HEK293T (cell line): ENCODE measurements at regions not wholly inside any gene's neighbourhood (a gene's known extent, or its start where the extent isn't known, plus 50 kb on each side); places are given as distances from the start of the nearest gene placed in this dataset.
A peak's percentile ranks its signal among the peaks of the same experiment; 100 is the strongest.

Experiments
- CTCF ChIA-PET: fragments of 350-600 bp; formaldehyde crosslinking; extraction: SDS; loops from one replicate; lab custom pipeline; 2021; ENCODE audit warnings: antibody characterized with exemption, inconsistent platforms; lab: Yijun Ruan, JAX
- POLR2A ChIA-PET: fragments of 350-600 bp; formaldehyde crosslinking; extraction: SDS; loops from one replicate; lab custom pipeline; 2020; ENCODE audit warnings: antibody characterized with exemption, inconsistent platforms; lab: Yijun Ruan, JAX
- DNase-seq: peaks from one replicate; pipeline ENCODE4 v3.0.0; 2012; ENCODE audit warnings: mixed read lengths; ENCODE audit errors: extremely low spot score
- ARNT ChIP-seq: fragments of 450-650 bp; IDR thresholded peaks from 2 replicates; pipeline ENCODE4 v1.6.1; 2017; ENCODE audit warnings: mild to moderate bottlenecking
- BHLHE40 ChIP-seq: fragments of 450-650 bp; IDR thresholded peaks from 2 replicates; pipeline ENCODE4 v1.6.1; 2016; ENCODE audit warnings: mild to moderate bottlenecking, moderate library complexity, borderline replicate concordance
- CTBP1 ChIP-seq: fragments of 450-650 bp; IDR thresholded peaks from 2 replicates; pipeline ENCODE4 v1.6.1; 2016; ENCODE audit warnings: borderline replicate concordance
- ELF4 ChIP-seq: fragments of 450-650 bp; IDR thresholded peaks from 2 replicates; pipeline ENCODE4 v1.6.1; 2017; ENCODE audit warnings: antibody characterized with exemption
- FOXA1 ChIP-seq: fragments of 450-650 bp; IDR thresholded peaks from 2 replicates; pipeline ENCODE4 v1.6.1; 2016; ENCODE audit warnings: mild to moderate bottlenecking
- FOXK2 ChIP-seq: fragments of 450-650 bp; IDR thresholded peaks from 2 replicates; pipeline ENCODE4 v1.6.1; 2016; ENCODE audit warnings: mild to moderate bottlenecking
- FOXM1 ChIP-seq: fragments of 450-650 bp; IDR thresholded peaks from 2 replicates; pipeline ENCODE4 v1.6.1; 2017; ENCODE audit warnings: mild to moderate bottlenecking, borderline replicate concordance
- HDGF ChIP-seq: fragments of 450-650 bp; IDR thresholded peaks from 2 replicates; pipeline ENCODE4 v1.6.1; 2017; ENCODE audit warnings: antibody characterized with exemption, borderline replicate concordance
- L3MBTL2 ChIP-seq: fragments of 450-650 bp; conservative IDR thresholded peaks from 2 replicates; pipeline ENCODE4 v1.6.1; 2016; ENCODE audit warnings: mild to moderate bottlenecking
- LEF1 ChIP-seq: fragments of 450-650 bp; IDR thresholded peaks from 2 replicates; pipeline ENCODE4 v1.6.1; 2017; ENCODE audit warnings: mild to moderate bottlenecking, borderline replicate concordance
- NFRKB ChIP-seq: fragments of 450-650 bp; IDR thresholded peaks from 2 replicates; pipeline ENCODE4 v1.6.1; 2016; ENCODE audit warnings: mild to moderate bottlenecking, moderate library complexity
- PKNOX1 ChIP-seq: fragments of 450-650 bp; IDR thresholded peaks from 2 replicates; pipeline ENCODE4 v1.6.1; 2016
- SP1 ChIP-seq: fragments of 450-650 bp; IDR thresholded peaks from 2 replicates; pipeline ENCODE4 v1.6.1; 2017
- SUZ12 ChIP-seq: fragments of 450-650 bp; IDR thresholded peaks from 2 replicates; pipeline ENCODE4 v1.6.1; 2016; ENCODE audit warnings: mild to moderate bottlenecking
- TARDBP ChIP-seq: fragments of 450-650 bp; IDR thresholded peaks from 2 replicates; pipeline ENCODE4 v1.6.1; 2016
- ZNF384 ChIP-seq: fragments of 450-650 bp; IDR thresholded peaks from 2 replicates; pipeline ENCODE4 v1.6.1; 2016

GRCh38 chr7:29619111-29619510 is 55.5 kb downstream of the PRR15 start:
- ChIA-PET POLR2A (no interaction called here), CTCF (interaction anchor here (0.7 kb wide), 1 partner anchor 525 kb away, joined by 3 read pairs; no protein-coding TSS in a partner anchor)
- TF ChIP-seq HDGF (no peak), L3MBTL2 (no peak), FOXA1 (no peak), LEF1 (no peak), SUZ12 (no peak), ELF4 (no peak), ZNF384 (no peak)
- DNase-seq, result no peak

GRCh38 chr7:29619848-29620555 is 56.4 kb downstream of the PRR15 start:
- TF ChIP-seq FOXM1, result no peak
- DNase-seq, result no peak
- POLR2A ChIA-PET, result no interaction called here
- CTCF ChIA-PET, result interaction anchor here (0.7 kb wide), 1 partner anchor 10 kb away, joined by 3 read pairs; no protein-coding TSS in a partner anchor

GRCh38 chr7:29620556-29620930 is 56.9 kb downstream of the PRR15 start:
- POLR2A ChIA-PET, result no interaction called here
- DNase-seq, result no peak
- CTCF ChIA-PET, result interaction anchor here (0.7 kb wide), 1 partner anchor 10 kb away, joined by 3 read pairs; no protein-coding TSS in a partner anchor
- no peak for TF ChIP-seq ARNT
- TF ChIP-seq FOXA1, result no peak
- TF ChIP-seq BHLHE40, result no peak
- no peak for TF ChIP-seq HDGF
- TF ChIP-seq PKNOX1, result no peak

GRCh38 chr7:29622335-29623265 is 59.0 kb downstream of the PRR15 start:
- TF ChIP-seq PKNOX1 (peak; percentile 17; the same call in 1 of the 2 replicates), ARNT (no peak)
- POLR2A ChIA-PET, result no interaction called here
- no peak for DNase-seq
- CTCF ChIA-PET, result interaction anchor here (0.8 kb wide), 1 partner anchor 468 kb away, joined by 4 read pairs; no protein-coding TSS in a partner anchor

- CTCF ChIA-PET, result interaction anchor here (1.2 kb wide), 2 partner anchors 12 to 14 kb away, joined by 3 to 4 read pairs; no protein-coding TSS in a partner anchor
- no peak for TF ChIP-seq TARDBP
- TF ChIP-seq NFRKB, result no peak
- no peak for TF ChIP-seq ARNT
- no peak for TF ChIP-seq CTBP1
- no peak for TF ChIP-seq FOXA1
- TF ChIP-seq ZNF384, result no peak
- no peak for TF ChIP-seq SP1
- TF ChIP-seq HDGF, result no peak
- no peak for TF ChIP-seq PKNOX1
- TF ChIP-seq FOXM1, result no peak
- TF ChIP-seq L3MBTL2, result no peak
- TF ChIP-seq BHLHE40, result no peak
- TF ChIP-seq LEF1, result no peak
- TF ChIP-seq SUZ12, result no peak
- no peak for TF ChIP-seq ELF4
- no peak for TF ChIP-seq FOXK2
- POLR2A ChIA-PET, result no interaction called here
Measured at GRCh38 chr7:29623973-29624372, 60.3 kb downstream of the PRR15 start.

GRCh38 chr7:29626730-29627129 is 63.1 kb downstream of the PRR15 start:
- TF ChIP-seq NFRKB, result no peak
- no peak for TF ChIP-seq CTBP1
- no peak for TF ChIP-seq ARNT
- no peak for TF ChIP-seq LEF1
- no peak for TF ChIP-seq FOXK2
- no peak for TF ChIP-seq SP1
- no peak for TF ChIP-seq L3MBTL2
- TF ChIP-seq SUZ12, result no peak
- TF ChIP-seq ELF4, result no peak
- TF ChIP-seq HDGF, result no peak
- no peak for TF ChIP-seq TARDBP
- no peak for TF ChIP-seq ZNF384
- TF ChIP-seq PKNOX1, result no peak
- no peak for TF ChIP-seq FOXM1
- TF ChIP-seq BHLHE40, result no peak
- TF ChIP-seq FOXA1, result no peak
- POLR2A ChIA-PET, result no interaction called here
- DNase-seq, result no peak
- CTCF ChIA-PET, result interaction anchor here (0.6 kb wide), 1 partner anchor 1918 kb away, joined by 3 read pairs; no protein-coding TSS in a partner anchor

More at GRCh38 chr7:29623973-29624372, 60.3 kb downstream of the PRR15 start:
- DNase-seq, result no peak
